SJSA1 (cell line): ENCODE measurements at regions not wholly inside any gene's neighbourhood (a gene's known extent, or its start where the extent isn't known, plus 50 kb on each side); places are given as distances from the start of the nearest gene placed in this dataset.

Experiments used
- DNase-seq, 2 experiments: peaks; one replicate each; pipeline ENCODE4 v3.0.0-alpha.2; 2015 to 2020; ENCODE audit warnings: low spot score in 2 of 2, low read depth in 1 of 2
- H3K27ac ChIP-seq: fragments of 250-450 bp; sonication (Bioruptor Pico); 2 replicates; pipeline ENCODE4 v1.5.1; 2020; ENCODE audit warnings: mild to moderate bottlenecking, moderate library complexity
- H3K27me3 ChIP-seq: fragments of 250-450 bp; sonication (Bioruptor Pico); replicated peaks from 2 replicates; pipeline ENCODE4 v1.5.1; 2020; ENCODE audit warnings: mild to moderate bottlenecking, moderate library complexity
- H3K36me3 ChIP-seq: fragments of 250-450 bp; sonication (Bioruptor Pico); 2 replicates; pipeline ENCODE4 v1.5.1; 2020; ENCODE audit warnings: mild to moderate bottlenecking
- H3K4me1 ChIP-seq: fragments of 250-450 bp; sonication (Bioruptor Pico); replicated peaks from 2 replicates; pipeline ENCODE4 v1.6.1; 2021; ENCODE audit warnings: mild to moderate bottlenecking
- H3K4me3 ChIP-seq: fragments of 250-450 bp; sonication (Bioruptor Pico); 2 replicates; pipeline ENCODE4 v1.5.1; 2020; ENCODE audit warnings: mild to moderate bottlenecking
- H3K9me3 ChIP-seq: fragments of 250-450 bp; sonication (Bioruptor Pico); replicated peaks from 2 replicates; pipeline ENCODE4 v1.5.1; 2020; ENCODE audit warnings: mild to moderate bottlenecking

- H3K4me1 ChIP-seq: no peaks in the 10 kb centered on the region
- no peaks in the 10 kb centered on the region; the same call in none of the 2 replicates for H3K9me3 ChIP-seq
- DNase-seq: no peak
- H3K36me3 ChIP-seq: no peaks in the 10 kb centered on the region
- H3K27ac ChIP-seq: no peak overlapping the region
- no peaks in the 10 kb centered on the region for H3K27me3 ChIP-seq
- H3K4me3 ChIP-seq: no peak overlapping the region
Observed at GRCh38 chr17:52283872-52284271, 125.4 kb upstream of the CA10 start.

GRCh38 chr17:52276381-52277008, 118.0 kb upstream of the CA10 start:
- no peaks in the 10 kb centered on the region for H3K9me3 ChIP-seq
- no peaks in the 10 kb centered on the region for H3K27me3 ChIP-seq
- no peak for DNase-seq
- H3K4me1 ChIP-seq: no peaks in the 10 kb centered on the region
- H3K4me3 ChIP-seq: no peak overlapping the region
- no peaks in the 10 kb centered on the region for H3K36me3 ChIP-seq
- H3K27ac ChIP-seq: no peak overlapping the region

- H3K27ac ChIP-seq: no peak overlapping the region
- no peaks in the 10 kb centered on the region for H3K4me1 ChIP-seq
- no peaks in the 10 kb centered on the region for H3K27me3 ChIP-seq
- no peaks in the 10 kb centered on the region for H3K9me3 ChIP-seq
- H3K36me3 ChIP-seq: no peaks in the 10 kb centered on the region
- no peak for DNase-seq
- no peak overlapping the region for H3K4me3 ChIP-seq
Observed at GRCh38 chr17:52271781-52272180, 113.3 kb upstream of the CA10 start.

- Histone ChIP-seq H3K27ac (no peak overlapping the region), H3K4me1 (no peaks in the 10 kb centered on the region), H3K4me3 (no peak overlapping the region), H3K36me3 (no peaks in the 10 kb centered on the region), H3K27me3 (no peaks in the 10 kb centered on the region), H3K9me3 (no peaks in the 10 kb centered on the region)
- no peak for DNase-seq
Observed at GRCh38 chr17:52255347-52255746, 96.8 kb upstream of the CA10 start.

- H3K27me3 ChIP-seq: no peaks in the 10 kb centered on the region; the same call in 1 of the 2 replicates
- no peaks in the 10 kb centered on the region for H3K9me3 ChIP-seq
- H3K27ac ChIP-seq: no peak overlapping the region
- no peaks in the 10 kb centered on the region for H3K4me1 ChIP-seq
- no peak overlapping the region for H3K4me3 ChIP-seq
- no peak for DNase-seq
- H3K36me3 ChIP-seq: no peaks in the 10 kb centered on the region
Observed at GRCh38 chr17:52244689-52245088, 86.2 kb upstream of the CA10 start.

- no peak for DNase-seq
- no peaks in the 10 kb centered on the region; the same call in 1 of the 2 replicates for H3K27me3 ChIP-seq
- no peaks in the 10 kb centered on the region for H3K9me3 ChIP-seq
- H3K36me3 ChIP-seq: no peaks in the 10 kb centered on the region
- H3K27ac ChIP-seq: no peak overlapping the region
- H3K4me1 ChIP-seq: no peaks in the 10 kb centered on the region
- H3K4me3 ChIP-seq: no peak overlapping the region
Observed at GRCh38 chr17:52242268-52242667, 83.8 kb upstream of the CA10 start.

GRCh38 chr17:52237151-52237550, 78.6 kb upstream of the CA10 start:
- Histone ChIP-seq H3K27ac (no peak overlapping the region), H3K4me3 (no peak overlapping the region), H3K9me3 (no peaks in the 10 kb centered on the region), H3K27me3 (no peaks in the 10 kb centered on the region; the same call in 1 of the 2 replicates), H3K36me3 (no peaks in the 10 kb centered on the region), H3K4me1 (no peaks in the 10 kb centered on the region)
- DNase-seq: no peak

GRCh38 chr17:52235516-52235915, 77.0 kb upstream of the CA10 start:
- Histone ChIP-seq H3K27ac (no peak overlapping the region), H3K36me3 (no peaks in the 10 kb centered on the region), H3K4me3 (no peak overlapping the region), H3K4me1 (no peaks in the 10 kb centered on the region), H3K27me3 (no peaks in the 10 kb centered on the region), H3K9me3 (no peaks in the 10 kb centered on the region)
- DNase-seq: no peak

- no peaks in the 10 kb centered on the region for H3K9me3 ChIP-seq
- no peak overlapping the region for H3K27ac ChIP-seq
- no peaks in the 10 kb centered on the region for H3K4me1 ChIP-seq
- H3K36me3 ChIP-seq: no peaks in the 10 kb centered on the region
- no peak for DNase-seq
- H3K27me3 ChIP-seq: no peaks in the 10 kb centered on the region
- H3K4me3 ChIP-seq: no peak overlapping the region
Observed at GRCh38 chr17:52233632-52234031, 75.1 kb upstream of the CA10 start.

- Histone ChIP-seq H3K36me3 (no peaks in the 10 kb centered on the region), H3K9me3 (no peaks in the 10 kb centered on the region), H3K27me3 (no peaks in the 10 kb centered on the region), H3K4me1 (no peaks in the 10 kb centered on the region), H3K4me3 (no peak overlapping the region), H3K27ac (no peak overlapping the region)
- peak in 1 of 2 experiments; percentile 2 for DNase-seq
Observed at GRCh38 chr17:52233176-52233575, 74.7 kb upstream of the CA10 start.

- H3K9me3 ChIP-seq: no peaks in the 10 kb centered on the region; the same call in 1 of the 2 replicates
- H3K27ac ChIP-seq: no peak overlapping the region
Observed at GRCh38 chr17:52228823-52229222, 70.3 kb upstream of the CA10 start.

GRCh38 chr17:52227926-52228325, 69.4 kb upstream of the CA10 start:
- DNase-seq: no peak
- no peaks in the 10 kb centered on the region for H3K36me3 ChIP-seq

More at GRCh38 chr17:52228823-52229222, 70.3 kb upstream of the CA10 start:
- Histone ChIP-seq H3K27me3 (peaks cover 12% of the 10 kb centered on the region; the same call in 1 of the 2 replicates), H3K4me1 (no peaks in the 10 kb centered on the region), H3K36me3 (no peaks in the 10 kb centered on the region), H3K4me3 (no peak overlapping the region)
- DNase-seq: no peak

GRCh38 chr17:52213451-52213850, 54.9 kb upstream of the CA10 start:
- H3K4me3 ChIP-seq: no peak overlapping the region
- H3K27ac ChIP-seq: no peak overlapping the region
- DNase-seq: no peak
- no peaks in the 10 kb centered on the region for H3K9me3 ChIP-seq
- H3K4me1 ChIP-seq: no peaks in the 10 kb centered on the region
- no peaks in the 10 kb centered on the region for H3K36me3 ChIP-seq
- H3K27me3 ChIP-seq: no peaks in the 10 kb centered on the region

More at GRCh38 chr17:52227926-52228325, 69.4 kb upstream of the CA10 start:
- Histone ChIP-seq H3K27me3 (peaks cover 12% of the 10 kb centered on the region; the same call in 1 of the 2 replicates), H3K9me3 (no peaks in the 10 kb centered on the region; the same call in 1 of the 2 replicates), H3K27ac (no peak overlapping the region), H3K4me1 (no peaks in the 10 kb centered on the region), H3K4me3 (no peak overlapping the region)

GRCh38 chr17:52212851-52213250, 54.3 kb upstream of the CA10 start:
- H3K4me3 ChIP-seq: no peak overlapping the region
- no peaks in the 10 kb centered on the region for H3K9me3 ChIP-seq
- H3K4me1 ChIP-seq: no peaks in the 10 kb centered on the region
- H3K27ac ChIP-seq: no peak overlapping the region
- H3K36me3 ChIP-seq: no peaks in the 10 kb centered on the region
- no peaks in the 10 kb centered on the region for H3K27me3 ChIP-seq
- no peak for DNase-seq

- H3K27me3 ChIP-seq: no peaks in the 10 kb centered on the region
- H3K27ac ChIP-seq: no peak overlapping the region
- no peak for DNase-seq
- H3K36me3 ChIP-seq: no peaks in the 10 kb centered on the region
- no peaks in the 10 kb centered on the region for H3K4me1 ChIP-seq
- no peak overlapping the region for H3K4me3 ChIP-seq
- no peaks in the 10 kb centered on the region for H3K9me3 ChIP-seq
Observed at GRCh38 chr17:52209507-52209906, 51.0 kb upstream of the CA10 start.
